Activated T-helper 1 cell treated with anti-CD3 and anti-CD28 coated beads, Interleukin-12 subunit alpha, Interleukin-12 subunit beta, Interleukin-2, Interleukin-4 antibody, amounts not matched to agents 30 ng/mL and 10 ng/mL and 1 ng/mL, durations not matched to agents 14 hours and 24 hours and 36 hours (primary cell): ENCODE measurements at regions not wholly inside any gene's neighbourhood (a gene's known extent, or its start where the extent isn't known, plus 50 kb on each side); places are given as distances from the start of the nearest gene placed in this dataset.

Source experiments
- DNase-seq: peaks from one replicate; pipeline ENCODE4 v3.0.0; 2021; ENCODE audit warnings: low spot score
- H3K27ac Mint-ChIP-seq: one replicate; pipeline ENCODE4 v1.8.0; 2021; ENCODE audit warnings: mild to moderate bottlenecking, mixed read lengths
- H3K27me3 Mint-ChIP-seq: one replicate; pipeline ENCODE4 v1.8.0; 2022; ENCODE audit warnings: mild to moderate bottlenecking, moderate library complexity, mixed read lengths; ENCODE audit not compliant: insufficient read depth
- H3K36me3 Mint-ChIP-seq: one replicate; pipeline ENCODE4 v1.8.0; 2021; ENCODE audit warnings: low read depth, mixed read lengths
- H3K4me1 Mint-ChIP-seq: one replicate; pipeline ENCODE4 v1.8.0; 2021; ENCODE audit warnings: low read depth, mixed read lengths
- H3K4me3 Mint-ChIP-seq: one replicate; pipeline ENCODE4 v1.8.0; 2021; ENCODE audit warnings: mild to moderate bottlenecking, moderate library complexity, mixed read lengths
- H3K9me3 Mint-ChIP-seq: one replicate; pipeline ENCODE4 v1.8.0; 2021; ENCODE audit warnings: mixed read lengths
- intact Hi-C: fragments of 100-400 bp; cut with micrococcal nuclease; formaldehyde crosslinking; loops from one replicate; pipeline ENCODE4 v1.15.1; 2024

DNA sequence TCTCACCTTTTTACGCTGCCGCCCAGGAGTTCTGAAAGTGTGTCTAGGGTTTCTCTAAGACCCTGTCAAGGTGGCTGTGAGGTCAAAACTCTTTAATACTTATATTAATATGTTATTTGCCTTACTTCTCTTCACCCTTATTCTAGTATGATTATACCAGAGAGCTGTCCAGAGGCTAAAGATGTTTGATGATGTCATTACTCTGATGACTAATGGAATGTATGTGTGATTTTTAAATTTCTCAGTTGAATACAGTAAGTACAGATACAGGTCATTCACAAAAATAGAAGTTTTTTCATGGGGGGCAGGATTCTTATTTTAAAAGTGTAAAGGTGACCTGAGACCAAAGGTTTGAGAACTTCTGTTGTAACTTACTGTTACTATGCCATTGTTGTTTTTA, 150.6 kb upstream of the FOXP2 start:
- DNase-seq, result no peak
- intact Hi-C loops, result no loop called here
- Mint-ChIP-seq H3K9me3 (no peaks in the 10 kb centered on the region), H3K4me1 (no peaks in the 10 kb centered on the region), H3K4me3 (no peak overlapping the region), H3K27me3 (no peaks in the 10 kb centered on the region), H3K27ac (no peak overlapping the region), H3K36me3 (no peaks in the 10 kb centered on the region)

DNA sequence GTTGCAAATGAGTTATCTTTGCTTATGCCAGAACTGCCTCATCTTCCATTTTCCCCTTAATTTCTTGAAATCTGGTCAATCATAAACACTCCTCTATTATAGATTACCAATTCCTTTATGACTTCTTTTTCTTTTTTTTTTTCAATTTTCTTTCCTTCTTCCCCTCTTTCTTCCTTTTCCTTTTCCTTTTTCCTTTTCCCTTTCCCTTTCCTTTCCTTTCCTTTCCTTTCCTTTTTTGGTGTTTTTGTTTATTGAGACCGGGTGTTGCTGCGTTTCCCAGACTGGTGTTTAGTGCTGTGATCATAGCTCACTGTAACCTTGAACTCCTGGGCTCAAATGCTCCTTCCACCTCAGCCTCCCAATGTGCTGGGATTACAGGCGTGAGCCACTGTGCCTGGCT, 151.4 kb upstream of the FOXP2 start:
- intact Hi-C loops, result no loop called here
- Mint-ChIP-seq H3K9me3 (no peaks in the 10 kb centered on the region), H3K4me3 (no peak overlapping the region), H3K36me3 (no peaks in the 10 kb centered on the region), H3K27me3 (no peaks in the 10 kb centered on the region), H3K4me1 (no peaks in the 10 kb centered on the region), H3K27ac (no peak overlapping the region)
- DNase-seq, result no peak

DNA sequence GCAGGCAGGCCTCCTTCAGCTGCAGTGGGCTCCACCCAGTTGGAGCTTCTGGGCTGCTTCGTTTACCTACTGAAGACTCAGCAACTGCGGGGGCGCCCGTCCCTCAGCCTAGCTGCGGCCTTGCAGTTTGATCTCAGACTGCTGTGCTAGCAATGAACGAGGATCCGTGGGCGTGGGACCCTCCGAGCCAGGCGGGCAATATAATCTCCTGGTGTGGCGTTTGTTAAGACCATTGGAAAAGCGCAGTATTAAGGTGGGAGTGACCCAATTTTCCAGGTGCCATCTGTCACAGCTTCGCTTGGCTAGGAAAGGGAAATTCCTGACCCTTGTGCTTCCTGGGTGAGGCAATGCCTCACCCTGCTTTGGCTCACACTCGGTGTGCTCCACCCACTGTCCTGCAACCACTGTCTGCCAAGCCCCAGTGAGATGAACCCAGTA, 159.2 kb upstream of the FOXP2 start:
- peaks cover 4% of the 10 kb centered on the region for H3K9me3 Mint-ChIP-seq
- H3K36me3 Mint-ChIP-seq, result no peaks in the 10 kb centered on the region
- no peaks in the 10 kb centered on the region for H3K4me1 Mint-ChIP-seq
- H3K27ac Mint-ChIP-seq, result no peak overlapping the region
- DNase-seq, result no peak
- H3K4me3 Mint-ChIP-seq, result no peak overlapping the region
- H3K27me3 Mint-ChIP-seq, result no peaks in the 10 kb centered on the region
- intact Hi-C loops, result no loop called here

DNA sequence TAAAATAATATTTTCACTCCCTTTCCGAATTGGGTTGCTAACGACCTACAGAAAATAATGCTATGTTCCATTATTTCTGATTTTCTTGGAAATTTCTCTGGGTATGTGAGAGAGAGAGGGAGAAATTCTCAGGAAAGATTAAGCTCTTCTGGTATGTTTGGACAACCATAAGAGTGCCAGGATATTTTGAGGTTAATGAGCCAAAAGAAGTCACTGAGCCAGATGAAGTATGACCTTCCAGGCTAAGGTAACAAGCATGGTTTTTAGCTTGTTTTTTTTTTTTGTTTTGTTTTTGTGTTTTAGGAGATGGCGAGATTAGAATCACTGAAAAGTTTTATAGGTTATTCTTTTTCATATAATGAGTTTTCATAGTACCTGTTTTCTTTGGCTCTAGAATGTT, 171.0 kb upstream of the FOXP2 start:
- H3K4me1 Mint-ChIP-seq, result no peaks in the 10 kb centered on the region
- intact Hi-C loops, result no loop called here
- H3K27ac Mint-ChIP-seq, result no peak overlapping the region
- no peak overlapping the region for H3K4me3 Mint-ChIP-seq
- peaks cover 4% of the 10 kb centered on the region for H3K9me3 Mint-ChIP-seq
- DNase-seq, result no peak
- H3K27me3 Mint-ChIP-seq, result no peaks in the 10 kb centered on the region
- no peaks in the 10 kb centered on the region for H3K36me3 Mint-ChIP-seq

DNA sequence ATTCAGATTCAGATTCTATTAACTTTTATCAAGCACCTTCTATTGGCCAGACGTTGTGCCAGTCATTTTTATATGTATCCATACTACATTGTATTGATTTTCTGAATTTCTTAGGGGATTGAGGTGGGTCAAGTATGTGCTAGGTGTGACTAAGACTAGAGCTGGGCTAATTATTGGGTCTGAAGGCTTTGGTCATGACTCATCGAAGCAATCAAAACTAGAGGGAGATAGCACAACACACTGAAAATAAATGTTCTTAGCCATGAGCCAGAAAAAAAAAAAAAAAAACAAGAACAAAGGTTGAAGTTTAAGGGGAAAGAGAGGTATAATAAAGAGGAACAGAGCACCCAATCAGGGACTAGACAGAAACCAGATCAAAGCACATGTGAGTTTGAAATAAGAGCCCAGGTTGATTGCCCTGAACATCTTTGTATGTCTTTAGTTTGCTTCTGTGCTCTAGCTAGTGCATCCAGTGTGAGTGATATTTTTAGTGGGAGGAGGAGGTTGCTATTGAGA, 171.6 kb upstream of the FOXP2 start:
- no peak overlapping the region for H3K4me3 Mint-ChIP-seq
- H3K27ac Mint-ChIP-seq, result no peak overlapping the region
- intact Hi-C loops, result no loop called here
- H3K4me1 Mint-ChIP-seq, result no peaks in the 10 kb centered on the region
- no peaks in the 10 kb centered on the region for H3K36me3 Mint-ChIP-seq
- no peaks in the 10 kb centered on the region for H3K27me3 Mint-ChIP-seq
- H3K9me3 Mint-ChIP-seq, result peaks cover 4% of the 10 kb centered on the region
- no peak for DNase-seq

DNA sequence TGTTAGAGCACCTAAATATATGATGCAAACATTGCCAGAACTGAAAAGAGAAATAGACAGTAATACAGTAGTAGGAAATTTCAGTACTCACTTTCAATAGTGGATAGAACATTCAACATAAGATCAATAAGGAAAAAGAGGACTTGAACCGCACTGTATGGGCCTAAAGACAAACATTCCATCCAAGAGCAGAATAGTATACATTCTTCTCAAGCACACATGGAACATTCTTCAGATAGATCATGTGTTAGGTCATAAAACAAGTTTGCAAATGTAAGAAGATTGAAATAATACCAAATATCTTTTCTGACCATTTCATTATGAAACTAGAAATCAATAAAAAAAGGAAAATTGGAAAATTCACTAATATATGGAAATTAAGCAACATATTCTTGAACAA, 185.4 kb upstream of the FOXP2 start:
- Mint-ChIP-seq H3K27me3 (no peaks in the 10 kb centered on the region), H3K9me3 (no peaks in the 10 kb centered on the region), H3K27ac (no peak overlapping the region), H3K4me1 (no peaks in the 10 kb centered on the region), H3K36me3 (no peaks in the 10 kb centered on the region), H3K4me3 (no peak overlapping the region)
- intact Hi-C loops, result loop anchor here (10.0 kb wide), 1 partner anchor 204 kb away; no protein-coding TSS in a partner anchor
- no peak for DNase-seq

DNA sequence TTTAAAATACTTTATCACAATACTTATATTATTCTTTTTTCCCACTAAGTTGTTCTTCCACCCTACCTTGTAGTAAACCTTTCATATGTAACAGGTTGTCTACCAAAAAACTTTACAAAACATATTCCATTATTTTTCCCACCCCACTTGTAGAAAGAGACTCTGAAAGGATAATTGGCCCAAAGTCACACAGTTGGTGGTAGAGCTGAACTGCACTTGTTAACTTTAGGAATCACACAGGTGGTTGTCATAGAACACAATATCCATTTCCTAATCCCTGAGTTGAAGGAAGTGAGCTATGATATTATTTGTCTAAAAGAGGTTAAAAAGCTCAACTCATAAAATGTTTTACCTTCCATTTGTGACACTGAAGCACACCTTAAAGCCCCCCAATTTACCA, 188.8 kb upstream of the FOXP2 start:
- H3K27me3 Mint-ChIP-seq, result no peaks in the 10 kb centered on the region
- no peaks in the 10 kb centered on the region for H3K36me3 Mint-ChIP-seq
- H3K4me1 Mint-ChIP-seq, result no peaks in the 10 kb centered on the region
- H3K4me3 Mint-ChIP-seq, result no peak overlapping the region
- intact Hi-C loops, result loop anchor here (10.0 kb wide), 1 partner anchor 201 kb away; no protein-coding TSS in a partner anchor
- H3K27ac Mint-ChIP-seq, result no peak overlapping the region
- H3K9me3 Mint-ChIP-seq, result no peaks in the 10 kb centered on the region
- DNase-seq, result no peak

DNA sequence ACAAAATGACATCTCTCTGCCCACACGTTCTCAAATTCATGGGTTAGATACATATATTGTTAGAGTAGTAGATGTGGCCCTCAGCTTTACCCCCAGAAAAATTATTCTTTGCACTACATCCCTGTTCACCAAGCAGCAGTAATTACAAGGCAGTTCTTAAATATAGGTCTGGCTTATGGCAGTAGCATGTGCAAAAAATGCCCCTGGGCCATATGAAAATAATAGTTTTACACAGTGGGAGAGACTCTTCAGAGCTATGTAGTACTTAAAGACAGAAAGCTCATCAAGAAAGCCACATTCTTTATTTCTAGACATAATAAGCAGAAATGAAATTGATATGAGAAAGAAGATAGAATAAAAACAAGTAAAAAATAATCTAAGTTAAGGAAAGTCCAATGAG, 196.3 kb upstream of the FOXP2 start:
- no peak for DNase-seq
- Mint-ChIP-seq H3K9me3 (no peaks in the 10 kb centered on the region), H3K36me3 (no peaks in the 10 kb centered on the region), H3K4me1 (no peaks in the 10 kb centered on the region), H3K27me3 (peaks cover 2% of the 10 kb centered on the region), H3K4me3 (no peak overlapping the region), H3K27ac (no peak overlapping the region)
- intact Hi-C loops, result no loop called here

DNA sequence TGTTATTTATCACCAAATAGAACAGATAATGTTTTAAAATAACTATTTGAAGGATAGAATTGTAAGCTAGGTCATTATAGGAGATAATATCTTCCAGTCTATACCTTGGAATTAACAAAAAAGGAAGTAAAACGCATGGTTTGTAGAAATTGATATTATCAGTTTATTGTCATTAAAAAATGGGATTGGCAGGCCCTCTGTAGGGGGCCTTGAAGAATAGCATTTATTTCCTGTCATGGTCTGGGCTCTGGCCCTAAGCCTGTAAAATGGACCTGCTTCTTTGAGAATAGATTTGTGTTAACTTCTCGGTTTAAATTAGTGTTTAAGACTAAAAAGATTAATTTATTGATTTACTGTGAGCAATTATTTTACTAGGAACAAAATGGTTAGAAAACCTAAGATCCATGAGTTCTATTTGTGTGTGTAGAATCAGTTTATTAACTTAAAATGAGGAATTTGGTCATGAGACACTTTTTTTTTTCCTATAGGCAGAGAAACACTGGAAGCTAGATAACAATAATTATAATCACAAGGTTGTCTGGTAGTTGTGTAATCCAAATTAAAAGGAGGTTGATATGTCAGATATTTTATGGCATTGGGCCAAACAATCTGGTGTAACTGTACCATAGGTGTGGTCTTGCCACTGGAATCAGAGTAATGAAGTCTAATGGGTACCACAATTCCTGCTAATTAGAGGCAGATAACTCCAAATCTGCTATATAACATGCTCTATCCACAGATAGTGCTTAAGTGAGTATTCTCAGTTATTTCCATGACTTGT, 197.4 kb upstream of the FOXP2 start:
- Mint-ChIP-seq H3K36me3 (no peaks in the 10 kb centered on the region), H3K4me1 (no peaks in the 10 kb centered on the region), H3K27ac (no peak overlapping the region), H3K27me3 (peaks cover 2% of the 10 kb centered on the region), H3K9me3 (no peaks in the 10 kb centered on the region), H3K4me3 (no peak overlapping the region)
- intact Hi-C loops, result no loop called here
- no peak for DNase-seq

DNA sequence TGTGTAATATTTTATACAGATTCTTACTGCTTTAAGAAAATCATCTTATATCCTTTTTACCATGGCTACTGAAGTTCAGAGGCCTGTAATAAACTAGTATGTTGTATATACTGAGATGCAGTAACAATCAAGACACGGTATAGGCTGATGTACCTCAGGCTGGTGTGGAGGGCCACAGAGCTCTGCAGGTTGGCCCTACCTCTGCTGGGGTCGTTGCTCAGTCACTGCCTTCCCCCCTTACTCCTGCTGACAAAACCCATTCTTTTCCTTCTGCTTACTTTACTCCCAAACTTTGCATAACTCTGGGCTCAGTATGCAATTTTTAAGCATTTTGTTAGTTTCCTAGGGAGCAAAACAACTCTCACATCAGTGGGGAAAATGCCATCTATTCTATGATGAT, 200.1 kb upstream of the FOXP2 start:
- Mint-ChIP-seq H3K36me3 (no peaks in the 10 kb centered on the region), H3K9me3 (no peaks in the 10 kb centered on the region), H3K4me1 (no peaks in the 10 kb centered on the region), H3K27me3 (no peaks in the 10 kb centered on the region), H3K4me3 (no peak overlapping the region), H3K27ac (no peak overlapping the region)
- no peak for DNase-seq
- intact Hi-C loops, result no loop called here

DNA sequence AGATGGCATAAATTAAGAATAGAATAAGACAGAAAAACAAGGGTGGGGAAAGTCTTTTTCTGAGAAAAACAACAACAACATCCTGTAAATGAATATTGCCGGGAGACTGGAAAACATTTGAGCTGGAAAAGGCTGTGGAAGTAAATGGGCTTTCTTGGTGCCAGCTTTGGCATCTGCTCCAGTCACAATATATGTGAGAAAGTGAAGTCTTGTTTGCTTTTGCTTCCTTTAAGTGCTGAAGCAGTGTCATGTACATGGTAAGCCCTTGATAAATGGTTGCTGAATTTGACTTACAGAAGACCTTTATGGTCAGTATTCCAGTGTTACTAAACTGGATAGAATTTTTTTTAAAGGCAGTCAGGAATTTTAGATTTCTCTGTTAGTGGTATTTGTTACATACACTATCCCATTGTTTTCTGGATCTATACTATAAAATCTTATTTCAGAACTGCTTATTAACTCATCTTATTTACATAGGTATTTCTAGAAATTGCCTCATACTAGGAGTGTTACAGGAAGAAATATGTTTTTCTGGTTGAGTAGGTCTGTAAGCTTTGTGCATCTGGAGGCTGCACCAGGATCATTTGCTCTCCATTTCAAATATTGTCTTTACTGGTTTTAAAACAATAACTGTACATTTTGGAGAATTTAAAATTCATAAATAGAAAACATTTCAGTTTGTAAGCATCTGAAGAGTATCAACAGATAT, 201.7 kb upstream of the FOXP2 start:
- Mint-ChIP-seq H3K4me3 (no peak overlapping the region), H3K27ac (no peak overlapping the region), H3K36me3 (no peaks in the 10 kb centered on the region), H3K4me1 (no peaks in the 10 kb centered on the region), H3K9me3 (no peaks in the 10 kb centered on the region), H3K27me3 (no peaks in the 10 kb centered on the region)
- intact Hi-C loops, result no loop called here
- DNase-seq, result no peak

DNA sequence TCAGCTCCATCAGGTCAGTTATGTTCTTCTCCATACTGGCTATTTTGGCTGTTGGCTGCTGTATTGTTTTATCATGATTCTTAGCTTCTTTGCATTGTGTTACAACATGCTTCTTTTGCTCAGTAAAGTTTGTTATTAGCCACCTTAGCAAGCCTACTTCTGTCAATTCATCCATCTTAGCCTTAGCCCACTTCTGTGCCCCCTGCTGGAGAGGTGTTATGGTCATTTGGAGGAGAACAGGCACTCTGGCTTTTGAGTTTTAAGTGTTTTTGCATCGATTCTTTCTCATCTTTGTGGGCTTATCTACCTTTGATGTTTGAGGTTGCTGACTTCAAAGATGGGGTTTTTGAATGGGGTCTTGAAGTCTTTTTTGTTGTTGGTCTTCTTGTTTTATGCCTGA, 204.6 kb upstream of the FOXP2 start:
- Mint-ChIP-seq H3K4me3 (no peak overlapping the region), H3K4me1 (no peaks in the 10 kb centered on the region), H3K27me3 (no peaks in the 10 kb centered on the region), H3K27ac (no peak overlapping the region), H3K9me3 (no peaks in the 10 kb centered on the region), H3K36me3 (no peaks in the 10 kb centered on the region)
- intact Hi-C loops, result no loop called here
- DNase-seq, result no peak

DNA sequence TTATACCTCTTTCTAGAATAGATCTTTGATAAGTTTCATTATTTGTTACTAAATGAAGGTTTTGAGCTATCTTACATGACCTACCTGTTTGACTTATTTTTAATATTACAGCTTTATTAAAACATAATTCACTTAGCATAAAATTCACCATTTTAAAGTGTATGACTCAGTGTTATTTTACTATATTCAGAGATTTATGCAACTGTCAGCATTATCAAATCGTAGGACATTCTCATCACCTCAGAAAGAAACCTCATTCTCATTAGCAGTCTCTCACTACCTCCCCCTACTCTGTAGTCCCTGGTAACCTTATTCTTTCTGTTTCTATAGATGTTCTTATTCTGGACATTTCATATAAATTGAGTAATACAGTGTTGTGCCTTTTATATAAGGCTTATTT, 207.9 kb upstream of the FOXP2 start:
- no peaks in the 10 kb centered on the region for H3K9me3 Mint-ChIP-seq
- DNase-seq, result no peak
- intact Hi-C loops, result no loop called here
- no peaks in the 10 kb centered on the region for H3K27me3 Mint-ChIP-seq
- no peaks in the 10 kb centered on the region for H3K4me1 Mint-ChIP-seq
- no peaks in the 10 kb centered on the region for H3K36me3 Mint-ChIP-seq
- H3K27ac Mint-ChIP-seq, result no peak overlapping the region
- H3K4me3 Mint-ChIP-seq, result no peak overlapping the region
